Activated CD8-positive, alpha-beta T cell treated with anti-CD3 and anti-CD28 coated beads for 36 hours (primary cell): ENCODE measurements at regions not wholly inside any gene's neighbourhood (a gene's known extent, or its start where the extent isn't known, plus 50 kb on each side); places are given as distances from the start of the nearest gene placed in this dataset.

Source experiments
- ATAC-seq: fragments of 200-7000 bp; cut with Tn5 transposase; one replicate; pipeline ENCODE4 v1.10.0; 2021; ENCODE audit warnings: mild to moderate bottlenecking, moderate library complexity
- CTCF ChIA-PET: fragments of 350-600 bp; sonication (Branson Sonifier 250); formaldehyde crosslinking; loops from one replicate; lab custom pipeline; 2021; ENCODE audit warnings: antibody characterized with exemption; lab: Charles Lee
- POLR2A ChIA-PET: fragments of 350-600 bp; sonication (Branson Sonifier 250); formaldehyde crosslinking; loops from one replicate; lab custom pipeline; 2021; ENCODE audit warnings: antibody characterized with exemption; lab: Charles Lee
- DNase-seq: peaks from one replicate; pipeline ENCODE4 v3.0.0-alpha.2; 2020
- H3K27ac Mint-ChIP-seq: one replicate; pipeline ENCODE4 v1.8.0; 2021; ENCODE audit warnings: mild to moderate bottlenecking, mixed read lengths
- H3K27me3 Mint-ChIP-seq: one replicate; pipeline ENCODE4 v1.8.0; 2021; ENCODE audit warnings: mixed read lengths
- H3K36me3 Mint-ChIP-seq: one replicate; pipeline ENCODE4 v1.8.0; 2021; ENCODE audit warnings: low read depth, mixed read lengths
- H3K4me1 Mint-ChIP-seq: one replicate; pipeline ENCODE4 v1.8.0; 2021; ENCODE audit warnings: low read depth, mixed read lengths
- H3K4me3 Mint-ChIP-seq: one replicate; pipeline ENCODE4 v1.8.0; 2021; ENCODE audit warnings: mild to moderate bottlenecking, moderate library complexity, mixed read lengths
- H3K9me3 Mint-ChIP-seq: one replicate; pipeline ENCODE4 v1.8.0; 2021; ENCODE audit warnings: mixed read lengths
- CTCF ChIP-seq: fragments of 200-600 bp; IDR thresholded peaks from one replicate; pipeline ENCODE4 v1.8.0; 2022; ENCODE audit warnings: antibody characterized with exemption, mild to moderate bottlenecking
- intact Hi-C: fragments of 100-400 bp; cut with micrococcal nuclease; formaldehyde crosslinking; loops from one replicate; pipeline ENCODE4 v1.10.0; 2022

DNA sequence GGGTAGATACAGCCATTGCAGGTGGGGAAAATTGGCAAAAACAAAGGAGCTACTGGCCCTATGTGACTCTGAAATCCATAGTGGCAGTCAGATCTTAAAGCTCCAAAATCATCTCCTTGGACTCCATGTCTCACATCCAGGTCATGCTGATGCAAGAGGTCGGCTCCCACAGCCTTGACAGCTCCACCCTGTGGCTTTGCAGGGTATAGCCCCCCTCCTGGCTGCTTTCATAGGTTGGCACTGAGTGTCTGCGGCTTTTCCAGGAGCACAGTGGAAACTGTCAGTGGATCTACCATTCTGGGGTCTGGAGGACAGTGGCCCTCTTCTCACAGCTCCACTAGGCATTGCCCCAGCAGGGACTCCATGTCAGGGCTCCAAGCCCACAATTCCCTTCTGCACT is 1190.1 kb downstream of the CDH12 start:
- ATAC-seq (no peak), DNase-seq (peak; percentile 9)
- H3K4me1 Mint-ChIP-seq = no peaks in the 10 kb centered on the region
- H3K27ac Mint-ChIP-seq = no peak overlapping the region
- POLR2A ChIA-PET = no interaction called here
- CTCF ChIA-PET = interaction anchor here (0.6 kb wide), 1 partner anchor 18 kb away, joined by 3 read pairs; no protein-coding TSS in a partner anchor
- no peaks in the 10 kb centered on the region for H3K36me3 Mint-ChIP-seq
- TF ChIP-seq CTCF = no peak
- H3K27me3 Mint-ChIP-seq = no peaks in the 10 kb centered on the region
- H3K9me3 Mint-ChIP-seq = peaks cover 5% of the 10 kb centered on the region
- intact Hi-C loops = no loop called here
- no peak overlapping the region for H3K4me3 Mint-ChIP-seq

GRCh38 chr5:21661184-21661583 is 1192.0 kb downstream of the CDH12 start:
- H3K36me3 Mint-ChIP-seq = no peaks in the 10 kb centered on the region
- no peak overlapping the region for H3K4me3 Mint-ChIP-seq
- H3K9me3 Mint-ChIP-seq = peaks cover 5% of the 10 kb centered on the region
- no peak overlapping the region for H3K27ac Mint-ChIP-seq
- no peak for ATAC-seq
- intact Hi-C loops = no loop called here
- DNase-seq = no peak
- H3K27me3 Mint-ChIP-seq = no peaks in the 10 kb centered on the region
- no peaks in the 10 kb centered on the region for H3K4me1 Mint-ChIP-seq
- CTCF ChIA-PET = no interaction called here
- no peak for TF ChIP-seq CTCF
- POLR2A ChIA-PET = no interaction called here

- CTCF ChIA-PET = no interaction called here
- no peak for TF ChIP-seq CTCF
- Mint-ChIP-seq H3K9me3 (no peaks in the 10 kb centered on the region), H3K4me1 (no peaks in the 10 kb centered on the region), H3K36me3 (no peaks in the 10 kb centered on the region), H3K27ac (no peak overlapping the region), H3K27me3 (no peaks in the 10 kb centered on the region), H3K4me3 (no peak overlapping the region)
- intact Hi-C loops = no loop called here
- ATAC-seq (no peak), DNase-seq (no peak)
- POLR2A ChIA-PET = no interaction called here
Measured at GRCh38 chr5:21654556-21654955, 1198.6 kb downstream of the CDH12 start.

DNA sequence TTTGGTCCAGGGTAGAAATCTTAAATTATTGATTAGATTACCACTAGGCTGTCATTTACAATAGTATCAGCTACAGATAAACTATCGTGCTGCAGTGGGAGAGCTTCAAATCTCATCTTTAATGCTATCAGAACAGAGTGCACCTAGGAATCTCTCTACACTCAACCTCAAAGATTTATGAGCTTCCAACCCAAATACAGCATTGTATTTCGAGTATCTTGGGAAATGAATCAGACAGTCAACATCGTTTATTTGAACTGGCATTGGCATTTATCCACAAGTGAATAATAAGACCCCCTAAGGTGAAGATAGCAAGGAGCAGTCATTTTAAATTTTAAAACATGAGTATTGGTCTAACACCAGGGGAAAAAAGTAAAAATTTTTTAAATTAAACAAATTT is 1203.2 kb downstream of the CDH12 start:
- Mint-ChIP-seq H3K27ac (no peak overlapping the region), H3K4me3 (no peak overlapping the region), H3K27me3 (no peaks in the 10 kb centered on the region), H3K36me3 (no peaks in the 10 kb centered on the region), H3K4me1 (no peaks in the 10 kb centered on the region), H3K9me3 (no peaks in the 10 kb centered on the region)
- intact Hi-C loops = no loop called here
- ChIA-PET POLR2A (no interaction called here), CTCF (no interaction called here)
- ATAC-seq = no peak
- no peak for TF ChIP-seq CTCF
- DNase-seq = no peak

- no peaks in the 10 kb centered on the region for H3K27me3 Mint-ChIP-seq
- CTCF ChIA-PET = no interaction called here
- H3K4me3 Mint-ChIP-seq = no peak overlapping the region
Measured at GRCh38 chr5:21646469-21646868, 1206.7 kb downstream of the CDH12 start.

More at GRCh38 chr5:21646469-21646868, 1206.7 kb downstream of the CDH12 start:
- DNase-seq (no peak), ATAC-seq (no peak)
- intact Hi-C loops = no loop called here
- no peak overlapping the region for H3K27ac Mint-ChIP-seq
- no peak for TF ChIP-seq CTCF
- POLR2A ChIA-PET = no interaction called here
- no peaks in the 10 kb centered on the region for H3K9me3 Mint-ChIP-seq
- no peaks in the 10 kb centered on the region for H3K4me1 Mint-ChIP-seq
- H3K36me3 Mint-ChIP-seq = no peaks in the 10 kb centered on the region
